HG02840 (cell line): ENCODE measurements at regions not wholly inside any gene's neighbourhood (a gene's known extent, or its start where the extent isn't known, plus 50 kb on each side); places are given as distances from the start of the nearest gene placed in this dataset.
"Not testable (repeated sequence)": the region's sequence is repeated elsewhere in the genome, so short reads cannot be mapped to it uniquely, and the experiment has no call there.

Experiments
- ATAC-seq: cut with Tn5 transposase; IDR thresholded peaks from one replicate; pipeline ENCODE4 v1.9.1; 2021; ENCODE audit warnings: mild to moderate bottlenecking, moderate library complexity, moderate number of reproducible peaks; ENCODE audit not compliant: unreplicated experiment, low FRiP score

- ATAC-seq = no peak
Measured at GRCh38 chr2:83365476-83365875, 1093.6 kb downstream of the SUCLG1 start.

GRCh38 chr2:83364264-83364663, 1094.8 kb downstream of the SUCLG1 start:
- ATAC-seq = no peak

- not testable (repeated sequence) for ATAC-seq
Measured at GRCh38 chr2:83363138-83363537, 1095.9 kb downstream of the SUCLG1 start.

- ATAC-seq = no peak
Measured at GRCh38 chr2:83359336-83359735, 1099.7 kb downstream of the SUCLG1 start.

- ATAC-seq = no peak
Measured at GRCh38 chr2:83342860-83343329, 1116.2 kb downstream of the SUCLG1 start.

GRCh38 chr2:83340424-83340823, 1118.7 kb downstream of the SUCLG1 start:
- no peak for ATAC-seq

- not testable (repeated sequence) for ATAC-seq
Measured at GRCh38 chr2:83339942-83340341, 1119.1 kb downstream of the SUCLG1 start.

- no peak for ATAC-seq
Measured at GRCh38 chr2:83331810-83332209, 1127.3 kb downstream of the SUCLG1 start.

GRCh38 chr2:83323038-83323437, 1136.0 kb downstream of the SUCLG1 start:
- no peak for ATAC-seq

- no peak for ATAC-seq
Measured at GRCh38 chr2:83320053-83320452, 1139.0 kb downstream of the SUCLG1 start.

- no peak for ATAC-seq
Measured at GRCh38 chr2:83305758-83306378, 1153.2 kb downstream of the SUCLG1 start.

GRCh38 chr2:83291083-83291482, 1168.0 kb downstream of the SUCLG1 start:
- no peak for ATAC-seq

- no peak for ATAC-seq
Measured at GRCh38 chr2:83282841-83283240, 1176.2 kb downstream of the SUCLG1 start.

- ATAC-seq = no peak
Measured at GRCh38 chr2:83282043-83282795, 1176.9 kb downstream of the SUCLG1 start.

GRCh38 chr2:83280391-83280790, 1178.7 kb downstream of the SUCLG1 start:
- ATAC-seq = no peak

GRCh38 chr2:83273322-83273721, 1185.8 kb downstream of the SUCLG1 start:
- no peak for ATAC-seq

GRCh38 chr2:83261591-83262136, 1197.4 kb downstream of the SUCLG1 start:
- ATAC-seq = no peak

- no peak for ATAC-seq
Measured at GRCh38 chr2:83253848-83254247, 1205.2 kb downstream of the SUCLG1 start.

- ATAC-seq = no peak
Measured at GRCh38 chr2:83251321-83251872, 1207.7 kb downstream of the SUCLG1 start.

GRCh38 chr2:83245806-83246537, 1213.1 kb downstream of the SUCLG1 start:
- not testable (repeated sequence) for ATAC-seq

GRCh38 chr2:83240611-83241010, 1218.5 kb downstream of the SUCLG1 start:
- no peak for ATAC-seq
